Loucy (cell line): ENCODE measurements at regions not wholly inside any gene's neighbourhood (a gene's known extent, or its start where the extent isn't known, plus 50 kb on each side); places are given as distances from the start of the nearest gene placed in this dataset.

Experiments used
- H2AFZ ChIP-seq: fragments of 200-600 bp; sonication (generic); 2 replicates; pipeline ENCODE4 v1.6.0; 2016; ENCODE audit warnings: antibody characterized with exemption, mild to moderate bottlenecking, low read length, moderate library complexity
- H3F3A ChIP-seq: fragments of 200-600 bp; 2 replicates; pipeline ENCODE4 v1.6.0; 2016; ENCODE audit warnings: antibody characterized with exemption, low read depth, mild to moderate bottlenecking
- H3K27me3 ChIP-seq: fragments of 200-600 bp; sonication (generic); 2 replicates; pipeline ENCODE4 v1.6.1; 2014; ENCODE audit warnings: low read length, mild to moderate bottlenecking; ENCODE audit not compliant: insufficient read depth, poor library complexity, severe bottlenecking
- H3K36me3 ChIP-seq: fragments of 200-600 bp; sonication (generic); 2 replicates; pipeline ENCODE4 v1.6.1; 2016; ENCODE audit warnings: low read length; ENCODE audit not compliant: insufficient read depth
- H3K4me1 ChIP-seq: fragments of 200-600 bp; sonication (generic); 2 replicates; pipeline ENCODE4 v1.5.1; 2014; ENCODE audit warnings: low read length, mild to moderate bottlenecking; ENCODE audit not compliant: insufficient read depth, poor library complexity, severe bottlenecking
- H3K4me2 ChIP-seq: fragments of 200-600 bp; sonication (generic); 2 replicates; pipeline ENCODE4 v1.6.0; 2014; ENCODE audit warnings: antibody characterized with exemption, low read length, low read depth, mild to moderate bottlenecking; ENCODE audit not compliant: poor library complexity, severe bottlenecking
- H3K4me3 ChIP-seq: fragments of 200-600 bp; sonication (generic); 2 replicates; pipeline ENCODE4 v1.5.1; 2014; ENCODE audit warnings: low read length, mild to moderate bottlenecking, mixed read lengths; ENCODE audit not compliant: poor library complexity, severe bottlenecking
- H3K79me2 ChIP-seq: fragments of 200-600 bp; sonication (generic); 2 replicates; pipeline ENCODE4 v1.6.1; 2014; ENCODE audit warnings: low read length; ENCODE audit not compliant: insufficient read depth
- H3K9ac ChIP-seq: fragments of 200-600 bp; sonication (generic); 2 replicates; pipeline ENCODE4 v1.6.0; 2014; ENCODE audit warnings: mild to moderate bottlenecking, low read depth, low read length, moderate library complexity; ENCODE audit not compliant: poor library complexity, severe bottlenecking
- H3K9me2 ChIP-seq: fragments of 200-600 bp; sonication (generic); replicated peaks from 2 replicates; pipeline ENCODE4 v1.6.1; 2016; ENCODE audit warnings: low read depth, low read length, mixed read lengths
- H3K9me3 ChIP-seq: fragments of 200-600 bp; sonication (generic); 2 replicates; pipeline ENCODE4 v1.6.1; 2014; ENCODE audit warnings: mild to moderate bottlenecking, antibody characterized with exemption, low read length, low read depth; ENCODE audit not compliant: insufficient read depth
- H4K20me1 ChIP-seq: fragments of 200-600 bp; sonication (generic); 2 replicates; pipeline ENCODE4 v1.6.0; 2014; ENCODE audit warnings: antibody characterized with exemption, low read length, mild to moderate bottlenecking; ENCODE audit not compliant: insufficient read depth, poor library complexity, severe bottlenecking
- EZH2phosphoT487 ChIP-seq: fragments of 200-600 bp; IDR thresholded peaks from 2 replicates; pipeline ENCODE4 v1.6.1; 2018; ENCODE audit warnings: antibody characterized with exemption, mild to moderate bottlenecking, moderate library complexity, borderline replicate concordance
- TF ChIP-seq, protein P1 (sequence below): fragments of 200-600 bp; sonication (generic); conservative IDR thresholded peaks from 2 replicates; pipeline ENCODE4 v1.5.1; 2014; ENCODE audit warnings: mild to moderate bottlenecking, antibody characterized with exemption, low read length

DNA sequence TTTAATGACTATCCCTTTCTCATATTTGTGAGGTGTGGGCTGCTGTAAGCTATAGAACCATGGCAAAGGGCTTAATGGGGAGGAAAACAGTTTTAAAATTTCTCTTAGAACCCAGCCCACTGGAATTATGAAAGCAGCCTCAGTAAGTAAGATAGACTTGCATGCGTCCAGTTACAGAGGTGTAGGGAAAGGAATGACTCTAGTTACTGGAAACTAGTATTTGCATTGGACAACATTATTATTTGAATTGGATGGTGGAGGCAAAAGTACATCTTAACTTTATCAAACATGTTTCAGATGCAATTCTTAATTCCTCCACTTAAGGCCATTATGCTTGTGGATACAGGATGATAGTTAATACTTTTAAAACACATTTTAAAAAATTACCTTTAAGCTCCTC, 292.9 kb downstream of the SPRY2 start:
- H3K79me2 ChIP-seq: no peaks in the 10 kb centered on the region
- no peaks in the 10 kb centered on the region for H4K20me1 ChIP-seq
- no peak overlapping the region for H2AFZ ChIP-seq
- H3K4me1 ChIP-seq: peaks cover 42% of the 10 kb centered on the region
- TF ChIP-seq EZH2phosphoT487: no peak
- TF ChIP-seq, protein P1, sequence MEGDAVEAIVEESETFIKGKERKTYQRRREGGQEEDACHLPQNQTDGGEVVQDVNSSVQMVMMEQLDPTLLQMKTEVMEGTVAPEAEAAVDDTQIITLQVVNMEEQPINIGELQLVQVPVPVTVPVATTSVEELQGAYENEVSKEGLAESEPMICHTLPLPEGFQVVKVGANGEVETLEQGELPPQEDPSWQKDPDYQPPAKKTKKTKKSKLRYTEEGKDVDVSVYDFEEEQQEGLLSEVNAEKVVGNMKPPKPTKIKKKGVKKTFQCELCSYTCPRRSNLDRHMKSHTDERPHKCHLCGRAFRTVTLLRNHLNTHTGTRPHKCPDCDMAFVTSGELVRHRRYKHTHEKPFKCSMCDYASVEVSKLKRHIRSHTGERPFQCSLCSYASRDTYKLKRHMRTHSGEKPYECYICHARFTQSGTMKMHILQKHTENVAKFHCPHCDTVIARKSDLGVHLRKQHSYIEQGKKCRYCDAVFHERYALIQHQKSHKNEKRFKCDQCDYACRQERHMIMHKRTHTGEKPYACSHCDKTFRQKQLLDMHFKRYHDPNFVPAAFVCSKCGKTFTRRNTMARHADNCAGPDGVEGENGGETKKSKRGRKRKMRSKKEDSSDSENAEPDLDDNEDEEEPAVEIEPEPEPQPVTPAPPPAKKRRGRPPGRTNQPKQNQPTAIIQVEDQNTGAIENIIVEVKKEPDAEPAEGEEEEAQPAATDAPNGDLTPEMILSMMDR: no peak
- no peaks in the 10 kb centered on the region for H3K27me3 ChIP-seq
- no peaks in the 10 kb centered on the region for H3K9me3 ChIP-seq
- peak overlapping the region; percentile 9 for H3K9ac ChIP-seq
- no peaks in the 10 kb centered on the region for H3K9me2 ChIP-seq
- peak overlapping the region; percentile 63 for H3K4me2 ChIP-seq
- no peaks in the 10 kb centered on the region for H3F3A ChIP-seq
- no peak overlapping the region for H3K4me3 ChIP-seq
- no peaks in the 10 kb centered on the region for H3K36me3 ChIP-seq

DNA sequence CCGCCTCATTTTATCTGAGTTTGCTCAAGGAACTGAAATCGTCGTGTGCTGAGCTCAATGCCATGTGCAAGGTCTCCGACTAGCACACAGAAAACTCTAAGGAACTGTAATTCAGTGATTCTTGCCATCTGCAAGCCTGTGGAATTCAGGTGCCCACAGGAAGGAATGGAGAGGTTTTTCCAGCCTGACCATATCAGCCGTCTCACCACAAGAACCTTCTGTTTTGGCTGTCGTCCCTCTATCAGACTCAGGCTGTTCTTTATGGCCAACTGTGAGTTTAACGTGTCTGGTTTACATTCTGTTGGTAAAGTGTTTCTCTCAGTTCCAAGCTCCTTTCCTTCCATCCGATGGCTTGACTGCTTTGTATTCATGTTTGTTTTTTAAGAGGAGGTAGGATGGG, 293.5 kb downstream of the SPRY2 start:
- no peak overlapping the region for H3K4me3 ChIP-seq
- no peak for TF ChIP-seq EZH2phosphoT487
- TF ChIP-seq, protein P1: no peak
- no peaks in the 10 kb centered on the region for H3K9me3 ChIP-seq
- no peak overlapping the region for H2AFZ ChIP-seq
- no peaks in the 10 kb centered on the region for H4K20me1 ChIP-seq
- H3F3A ChIP-seq: no peaks in the 10 kb centered on the region
- H3K4me2 ChIP-seq: no peak overlapping the region
- H3K9ac ChIP-seq: no peak overlapping the region
- no peaks in the 10 kb centered on the region for H3K36me3 ChIP-seq
- no peaks in the 10 kb centered on the region for H3K79me2 ChIP-seq
- no peaks in the 10 kb centered on the region for H3K9me2 ChIP-seq
- no peaks in the 10 kb centered on the region for H3K27me3 ChIP-seq
- peaks cover 42% of the 10 kb centered on the region for H3K4me1 ChIP-seq

DNA sequence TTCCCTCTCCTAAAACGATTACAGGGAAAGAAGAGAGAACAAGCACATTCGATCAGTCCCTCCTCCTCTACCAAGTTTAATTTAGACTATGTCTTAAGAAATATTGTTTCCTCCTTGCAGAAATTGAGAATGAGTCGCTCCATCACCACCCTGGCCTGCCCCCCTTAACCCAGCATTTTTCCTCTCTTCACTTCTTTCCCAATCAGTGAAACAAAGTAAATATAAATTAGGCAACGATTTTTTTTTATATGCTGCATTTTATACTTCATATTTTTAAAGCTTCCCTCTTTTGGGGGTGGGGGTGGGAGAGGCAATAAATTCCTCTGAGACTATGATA, 300.0 kb downstream of the SPRY2 start:
- no peaks in the 10 kb centered on the region for H3K4me1 ChIP-seq
- H2AFZ ChIP-seq: no peak overlapping the region
- no peaks in the 10 kb centered on the region for H3K79me2 ChIP-seq

More for the DNA sequence above, 300.0 kb downstream of the SPRY2 start:
- Histone ChIP-seq H3K4me2 (no peak overlapping the region), H3K9ac (no peak overlapping the region), H3K27me3 (no peaks in the 10 kb centered on the region), H3F3A (no peaks in the 10 kb centered on the region), H3K36me3 (no peaks in the 10 kb centered on the region), H3K4me3 (no peak overlapping the region), H3K9me3 (no peaks in the 10 kb centered on the region), H3K9me2 (no peaks in the 10 kb centered on the region), H4K20me1 (no peaks in the 10 kb centered on the region)
- TF ChIP-seq EZH2phosphoT487: no peak
- TF ChIP-seq, protein P1: no peak
